ENCODE measurements at regions not wholly inside any gene's neighbourhood (a gene's known extent, or its start where the extent isn't known, plus 50 kb on each side); places are given as distances from the start of the nearest gene placed in this dataset.

- Histone ChIP-seq H4K5ac (ENCODE audit: insufficient read length, low read depth, low read length) (no peak overlapping the region), H2BK20ac (ENCODE audit: low read length) (no peak overlapping the region), H4K20me1 (replicated peaks in 1 of 2; ENCODE audit: control insufficient read depth in 1 of 2, insufficient read depth in 2 of 2, low read length in 2 of 2) (no peaks in the 10 kb centered on the region), H3K14ac (ENCODE audit: insufficient read length) (no peak overlapping the region), H2AK5ac (ENCODE audit: low read depth, low read length) (no peak overlapping the region), H2AFZ (ENCODE audit: low read length) (no peak overlapping the region), H3K23me2 (ENCODE audit: low read depth, low read length) (no peaks in the 10 kb centered on the region; the same call in 1 of the 2 replicates), H2BK120ac (replicated peaks; ENCODE audit: low read depth, low read length) (no peak overlapping the region), H2BK12ac (ENCODE audit: low read depth, low read length) (no peak overlapping the region), H3K79me1 (ENCODE audit: low read depth, low read length) (no peaks in the 10 kb centered on the region), H3K4me3 (ENCODE audit: extremely low read depth in 1 of 4, insufficient read depth in 2 of 4, low read depth in 3 of 4, low read length in 4 of 4) (no peak overlapping the region), H4K8ac (ENCODE audit: extremely low read depth, insufficient read depth, low read length) (no peak overlapping the region), H3K56ac (replicated peaks; ENCODE audit: insufficient read length, low read depth, low read length) (no peak overlapping the region), H3K18ac (ENCODE audit: extremely low read depth, low read length) (no peak overlapping the region), H3K79me2 (ENCODE audit: control insufficient read depth in 1 of 2, insufficient read depth in 2 of 2, low read length in 2 of 2) (no peaks in the 10 kb centered on the region), H4K91ac (replicated peaks; ENCODE audit: insufficient read length, low read length) (no peak overlapping the region), H3K23ac (ENCODE audit: insufficient read length) (no peak overlapping the region), H3K4me2 (ENCODE audit: insufficient read depth in 1 of 2, low read depth in 2 of 2, low read length in 2 of 2) (no peak overlapping the region), H3K36me3 (ENCODE audit: control insufficient read depth in 2 of 4, insufficient read depth in 4 of 4, low read length in 3 of 4) (no peaks in the 10 kb centered on the region), H3K27me3 (replicated peaks in 1 of 4; ENCODE audit: control insufficient read depth in 3 of 4, extremely low read depth in 1 of 4, insufficient read depth in 3 of 4, low read length in 3 of 4) (no peaks in the 10 kb centered on the region), H3K4me1 (replicated peaks in 1 of 4; ENCODE audit: control insufficient read depth in 3 of 4, insufficient read depth in 4 of 4, low read length in 3 of 4) (0 out of 7 replicates have a peak, but pooled peaks cover 0 to 2% (median 0%) of the 10 kb centered on the region in 4 experiments), H3K4ac (replicated peaks; ENCODE audit: insufficient read length, low read depth, low read length) (no peak overlapping the region), H3K9me3 (ENCODE audit: insufficient read depth in 2 of 2, low read depth in 1 of 2, low read length in 1 of 2) (no peaks in the 10 kb centered on the region), H2BK15ac (ENCODE audit: low read length) (no peak overlapping the region), H3K9ac (replicated peaks in 1 of 4; ENCODE audit: extremely low read depth in 1 of 4, low read depth in 3 of 4, low read length in 3 of 4) (no peak overlapping the region), H2BK5ac (ENCODE audit: low read depth, low read length) (no peak overlapping the region), H3K27ac (ENCODE audit: low read depth, low read length) (no peak overlapping the region)
- CTCF ChIA-PET (ENCODE audit: partially characterized antibody) = interaction anchor here (0.6 kb wide), 1 partner anchor 1074 kb away, joined by 3 read pairs; no protein-coding TSS in a partner anchor
- FAIRE-seq (no peak), DNase-seq (ENCODE audit: low read depth in 1 of 2, low spot score in 2 of 2) (no peak)
- POLR2A ChIA-PET (ENCODE audit: partially characterized antibody) = interaction anchor here (1.1 kb wide), 1 partner anchor 12 kb away, joined by 3 read pairs; no protein-coding TSS in a partner anchor
- WGBS, 2 experiments (ENCODE audit: extremely low coverage in 1 of 2, insufficient coverage in 1 of 2, insufficient read length in 1 of 2, insufficient replicate concordance in 2 of 2, low coverage in 1 of 2, low lambda C conversion rate in 2 of 2, missing lambda C conversion rate in 1 of 2) = 90% methylated on average over 2 of the region's 2 CpGs; no CpG with 5 or more reads in 1 of the 2 experiments
- TF ChIP-seq TAF7 (optimal IDR thresholded peaks at IDR 0.05; ENCODE audit: borderline replicate concordance, low read depth, low read length) (no peak), TCF12 (IDR thresholded peaks at IDR 0.05; ENCODE audit: low read depth, low read length) (no peak), SP4 (IDR thresholded peaks at IDR 0.05; ENCODE audit: low read length) (no peak), TBP (IDR thresholded peaks at IDR 0.05; ENCODE audit: low read depth, low read length) (no peak), PHF8 (conservative IDR thresholded peaks at IDR 0.05; ENCODE audit: low read depth, low read length) (no peak), SRF (IDR thresholded peaks at IDR 0.05; ENCODE audit: low read depth, low read length) (no peak), RBBP5 (IDR thresholded peaks at IDR 0.05; ENCODE audit: borderline replicate concordance, low read depth, low read length) (no peak), POLR2A (IDR thresholded peaks at IDR 0.05; ENCODE audit: control extremely low read depth in 1 of 2, low read depth in 2 of 2, low read length in 2 of 2) (no peak), KDM1A (IDR thresholded peaks at IDR 0.05; ENCODE audit: borderline replicate concordance, low read length) (no peak), FOSL1 (IDR thresholded peaks at IDR 0.05; ENCODE audit: insufficient read depth, low read depth, low read length) (no peak), HDAC2 (IDR thresholded peaks at IDR 0.05; ENCODE audit: borderline replicate concordance in 1 of 2, low read depth in 2 of 2, low read length in 2 of 2) (no peak), RXRA (IDR thresholded peaks at IDR 0.05; ENCODE audit: insufficient read depth, low read depth, low read length) (no peak), MAFK (IDR thresholded peaks at IDR 0.05; ENCODE audit: low read depth, low read length) (no peak), SAP30 (IDR thresholded peaks at IDR 0.05; ENCODE audit: insufficient read depth, insufficient replicate concordance, low read length) (no peak), KDM4A (IDR thresholded peaks at IDR 0.05; ENCODE audit: low read depth, low read length, severe bottlenecking) (no peak)
These were observed 108.3 kb upstream of the TAPT1 start for GRCh38 chr4:16334601-16335000.
